HCT116 (cell line): ENCODE measurements at regions not wholly inside any gene's neighbourhood (a gene's known extent, or its start where the extent isn't known, plus 50 kb on each side); places are given as distances from the start of the nearest gene placed in this dataset.

Source experiments
- JUND ChIP-seq: IDR thresholded peaks from 2 replicates; pipeline ENCODE4 v1.6.1; 2012
- POLR2A ChIP-seq: IDR thresholded peaks from 2 replicates; pipeline ENCODE4 v1.7.0; 2011; ENCODE audit warnings: borderline replicate concordance; ENCODE audit not compliant: insufficient read depth, insufficient read length; ENCODE audit errors: extremely low read depth
- RAD21 ChIP-seq: IDR thresholded peaks from 2 replicates; pipeline ENCODE4 v1.6.1; 2012; ENCODE audit warnings: low read depth, mild to moderate bottlenecking
- TF ChIP-seq, protein P1 (sequence below), 3 experiments: fragments of 200-600 bp in 1 of 3; sonication (generic) in 1 of 3; IDR thresholded peaks in 2 of 3; conservative IDR thresholded peaks in 1 of 3; 2 replicates each; pipeline ENCODE4 v1.5.1; 2012 to 2017; ENCODE audit warnings: low read depth in 2 of 3, low read length in 2 of 3, antibody characterized with exemption in 1 of 3, borderline replicate concordance in 1 of 3, control low read depth in 1 of 3, mild to moderate bottlenecking in 1 of 3, mixed read lengths in 1 of 3, mixed run types in 1 of 3, moderate library complexity in 1 of 3; ENCODE audit not compliant: insufficient read depth in 1 of 3
- TF ChIP-seq, protein P2 (sequence below): IDR thresholded peaks from 2 replicates; pipeline ENCODE4 v1.6.1; 2012
- TF ChIP-seq, protein P3 (sequence below): IDR thresholded peaks from 2 replicates; pipeline ENCODE4 v1.6.1; 2012

DNA sequence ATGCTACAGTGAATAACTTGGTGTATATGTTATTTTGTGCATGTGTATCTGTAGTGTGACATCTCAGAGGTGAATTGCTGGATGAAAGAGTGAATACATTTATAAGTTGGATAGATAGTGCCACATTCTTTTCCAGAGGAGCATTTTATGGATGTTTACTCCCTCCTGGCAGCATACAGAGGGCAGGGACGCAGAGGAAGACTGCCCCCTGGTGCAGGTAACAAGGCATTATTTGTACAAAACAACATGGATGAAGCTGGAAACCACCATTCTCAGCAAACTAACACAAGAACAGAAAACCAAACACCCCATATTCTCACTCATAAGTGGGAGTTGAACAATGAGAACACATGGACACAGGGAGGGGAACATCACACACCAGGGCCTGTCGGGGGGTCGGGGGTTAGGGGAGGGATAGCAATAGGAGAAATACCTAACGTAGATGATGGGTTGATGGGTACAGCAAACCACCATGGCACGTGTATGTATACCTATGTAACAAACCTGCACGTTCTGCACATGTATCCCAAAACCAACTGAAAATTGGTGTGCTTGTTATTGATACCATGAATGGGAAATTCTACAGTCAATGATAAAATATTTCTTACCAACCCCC is 57.9 kb upstream of the CTXND1 start:
- TF ChIP-seq, protein P1, sequence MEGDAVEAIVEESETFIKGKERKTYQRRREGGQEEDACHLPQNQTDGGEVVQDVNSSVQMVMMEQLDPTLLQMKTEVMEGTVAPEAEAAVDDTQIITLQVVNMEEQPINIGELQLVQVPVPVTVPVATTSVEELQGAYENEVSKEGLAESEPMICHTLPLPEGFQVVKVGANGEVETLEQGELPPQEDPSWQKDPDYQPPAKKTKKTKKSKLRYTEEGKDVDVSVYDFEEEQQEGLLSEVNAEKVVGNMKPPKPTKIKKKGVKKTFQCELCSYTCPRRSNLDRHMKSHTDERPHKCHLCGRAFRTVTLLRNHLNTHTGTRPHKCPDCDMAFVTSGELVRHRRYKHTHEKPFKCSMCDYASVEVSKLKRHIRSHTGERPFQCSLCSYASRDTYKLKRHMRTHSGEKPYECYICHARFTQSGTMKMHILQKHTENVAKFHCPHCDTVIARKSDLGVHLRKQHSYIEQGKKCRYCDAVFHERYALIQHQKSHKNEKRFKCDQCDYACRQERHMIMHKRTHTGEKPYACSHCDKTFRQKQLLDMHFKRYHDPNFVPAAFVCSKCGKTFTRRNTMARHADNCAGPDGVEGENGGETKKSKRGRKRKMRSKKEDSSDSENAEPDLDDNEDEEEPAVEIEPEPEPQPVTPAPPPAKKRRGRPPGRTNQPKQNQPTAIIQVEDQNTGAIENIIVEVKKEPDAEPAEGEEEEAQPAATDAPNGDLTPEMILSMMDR (IDR thresholded peaks at IDR 0.05 in 2 of 3, conservative IDR thresholded peaks at IDR 0.05 in 1 of 3; ENCODE audit: borderline replicate concordance in 1 of 3, insufficient read depth in 1 of 3, low read depth in 2 of 3, low read length in 2 of 3) = peak; percentile 53 to 60 (median 59); a peak in 5 of 6 replicates
- peak; percentile 70 for TF ChIP-seq RAD21
- TF ChIP-seq, protein P2, sequence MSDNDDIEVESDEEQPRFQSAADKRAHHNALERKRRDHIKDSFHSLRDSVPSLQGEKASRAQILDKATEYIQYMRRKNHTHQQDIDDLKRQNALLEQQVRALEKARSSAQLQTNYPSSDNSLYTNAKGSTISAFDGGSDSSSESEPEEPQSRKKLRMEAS = no peak
- TF ChIP-seq, protein P3, sequence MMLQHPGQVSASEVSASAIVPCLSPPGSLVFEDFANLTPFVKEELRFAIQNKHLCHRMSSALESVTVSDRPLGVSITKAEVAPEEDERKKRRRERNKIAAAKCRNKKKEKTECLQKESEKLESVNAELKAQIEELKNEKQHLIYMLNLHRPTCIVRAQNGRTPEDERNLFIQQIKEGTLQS = no peak
- no peak for TF ChIP-seq JUND
- TF ChIP-seq POLR2A = no peak
